Endothelial cell of umbilical vein (primary cell): ENCODE measurements at regions not wholly inside any gene's neighbourhood (a gene's known extent, or its start where the extent isn't known, plus 50 kb on each side); places are given as distances from the start of the nearest gene placed in this dataset.
A peak's percentile ranks its signal among the peaks of the same experiment; 100 is the strongest.

Experiments
- BruUV-seq: library from RNA; stranded (reverse); fragments of 400-500 nt; replicated peaks from 2 replicates; lab custom pipeline; 2021; lab: Mats Ljungman, UMichigan
- CTCF ChIA-PET: fragments of 300-600, 350-600 bp; sonication (Branson Sonifier 250); formaldehyde crosslinking; loops from one replicate; lab custom pipeline; 2021; ENCODE audit warnings: antibody characterized with exemption, inconsistent platforms; lab: Charles Lee
- POLR2A ChIA-PET: fragments of 300-600, 350-600 bp; sonication (Branson Sonifier 250); formaldehyde crosslinking; loops from one replicate; lab custom pipeline; 2021; ENCODE audit warnings: antibody characterized with exemption, inconsistent platforms; lab: Charles Lee
- DNase-seq: peaks from one replicate; pipeline ENCODE4 v3.0.0-alpha.2; 2011; ENCODE audit warnings: low read depth, low spot score
- FAIRE-seq: peaks from 2 replicates; lab custom pipeline; 2011; peaks lifted over from hg19 to GRCh38; lab: Jason Lieb, UNC
- H2AFZ ChIP-seq: 2 replicates; pipeline ENCODE4 v1.6.0; 2012; ENCODE audit warnings: low read depth, low read length, control low read depth, inconsistent platforms
- H3K27ac ChIP-seq: 2 replicates; pipeline ENCODE4 v1.5.1; 2011; ENCODE audit warnings: low read depth, mild to moderate bottlenecking, control low read depth, low read length, moderate library complexity; ENCODE audit not compliant: insufficient read depth
- H3K27me3 ChIP-seq, 2 experiments: 2 replicates each; pipeline versions ENCODE4 v1.6.0 to v1.6.1; 2011; ENCODE audit warnings: low read length in 2 of 2, mixed read lengths in 1 of 2; ENCODE audit not compliant: control insufficient read depth in 2 of 2, insufficient read depth in 2 of 2
- H3K36me3 ChIP-seq, 2 experiments: 2 replicates in 1 of 2; 3 replicates in 1 of 2; pipeline ENCODE4 v1.5.1; 2011; ENCODE audit warnings: low read length in 2 of 2, mild to moderate bottlenecking in 1 of 2, moderate library complexity in 1 of 2; ENCODE audit not compliant: control insufficient read depth in 2 of 2, insufficient read depth in 2 of 2; ENCODE audit errors: extremely low read depth in 1 of 2
- H3K4me1 ChIP-seq: 3 replicates; pipeline ENCODE4 v1.5.1; 2011; ENCODE audit warnings: mild to moderate bottlenecking, low read length; ENCODE audit not compliant: control insufficient read depth, insufficient read depth; ENCODE audit errors: extremely low read depth
- H3K4me2 ChIP-seq: 2 replicates; pipeline ENCODE4 v1.6.1; 2011; ENCODE audit warnings: low read length, control low read depth, mixed read lengths; ENCODE audit not compliant: insufficient read depth
- H3K4me3 ChIP-seq, 3 experiments: fragments of 200-600 bp in 1 of 3; sonication (generic), shearing (Covaris generic) in 1 of 3; replicated peaks in 1 of 3; 2 replicates each; pipeline ENCODE4 v1.5.1; 2011 to 2016; ENCODE audit warnings: control low read depth in 3 of 3, low read length in 3 of 3, mild to moderate bottlenecking in 2 of 3, inconsistent platforms in 1 of 3, low read depth in 1 of 3, moderate library complexity in 1 of 3; ENCODE audit not compliant: insufficient read depth in 1 of 3
- H3K79me2 ChIP-seq: 2 replicates; pipeline ENCODE4 v1.6.0; 2012; ENCODE audit warnings: low read length, inconsistent platforms; ENCODE audit not compliant: control insufficient read depth, insufficient read depth
- H3K9ac ChIP-seq: replicated peaks from 2 replicates; pipeline ENCODE3; 2011; ENCODE audit warnings: low read length, control low read depth; ENCODE audit not compliant: insufficient read depth; ENCODE audit errors: extremely low read depth
- H3K9me1 ChIP-seq: replicated peaks from 3 replicates; pipeline ENCODE4 v1.6.0; 2011; ENCODE audit warnings: mild to moderate bottlenecking, low read length; ENCODE audit not compliant: control insufficient read depth, insufficient read depth; ENCODE audit errors: extremely low read depth
- H3K9me3 ChIP-seq: replicated peaks from 2 replicates; pipeline ENCODE4 v1.5.1; 2012; ENCODE audit warnings: low read length, inconsistent platforms; ENCODE audit not compliant: control insufficient read depth, insufficient read depth
- H4K20me1 ChIP-seq: replicated peaks from 2 replicates; pipeline ENCODE3; 2011; ENCODE audit warnings: mild to moderate bottlenecking, low read length; ENCODE audit not compliant: control insufficient read depth, insufficient read depth; ENCODE audit errors: extremely low read depth
- CTCF ChIP-seq, 2 donors: IDR thresholded peaks; 1 replicate in 1 of 2; 2 replicates in 1 of 2; pipeline ENCODE4 v1.5.1; 2011; ENCODE audit warnings: low read length in 2 of 2, mild to moderate bottlenecking in 2 of 2, moderate library complexity in 2 of 2, control low read depth in 1 of 2, inconsistent platforms in 1 of 2, low read depth in 1 of 2; ENCODE audit not compliant: insufficient read depth in 1 of 2; ENCODE audit errors: extremely low read depth in 1 of 2
- EZH2 ChIP-seq: IDR thresholded peaks from 2 replicates; pipeline ENCODE4 v1.6.1; 2012; ENCODE audit warnings: borderline replicate concordance, low read depth, mild to moderate bottlenecking, moderate library complexity, low read length, inconsistent platforms; ENCODE audit not compliant: severe bottlenecking
- GATA2 ChIP-seq: IDR thresholded peaks from 2 replicates; pipeline ENCODE4 v1.7.0; 2011; ENCODE audit warnings: low read depth, mild to moderate bottlenecking, moderate library complexity, mixed read lengths, low read length; ENCODE audit not compliant: insufficient read length, insufficient read depth
- JUN ChIP-seq: IDR thresholded peaks from 2 replicates; pipeline ENCODE4 v1.6.1; 2011; ENCODE audit warnings: borderline replicate concordance, low read depth; ENCODE audit not compliant: insufficient read length, insufficient read depth
- MAX ChIP-seq: IDR thresholded peaks from 2 replicates; pipeline ENCODE4 v1.6.1; 2011; ENCODE audit not compliant: insufficient read depth, insufficient read length
- POLR2A ChIP-seq: IDR thresholded peaks from 2 replicates; pipeline ENCODE4 v1.6.1; 2012; ENCODE audit warnings: low read depth, mild to moderate bottlenecking, control low read depth, low read length
- POLR2AphosphoS5 ChIP-seq: IDR thresholded peaks from 2 replicates; pipeline ENCODE4 v1.6.1; 2012; ENCODE audit warnings: low read depth, mild to moderate bottlenecking, control low read depth, low read length, moderate library complexity; ENCODE audit not compliant: insufficient read depth
- dilution Hi-C: fragments of 300-500 bp; cut with MboI; formaldehyde crosslinking; loops from one replicate; pipeline ENCODE4 v1.15.0; 2019; ENCODE audit warnings: low sequenced_read_pairs; ENCODE audit not compliant: extremely low pct_ligation_motif_present
- intact Hi-C: fragments of 100-400 bp; cut with micrococcal nuclease; formaldehyde crosslinking; loops from one replicate; pipeline ENCODE4 v1.10.0; 2022

DNA sequence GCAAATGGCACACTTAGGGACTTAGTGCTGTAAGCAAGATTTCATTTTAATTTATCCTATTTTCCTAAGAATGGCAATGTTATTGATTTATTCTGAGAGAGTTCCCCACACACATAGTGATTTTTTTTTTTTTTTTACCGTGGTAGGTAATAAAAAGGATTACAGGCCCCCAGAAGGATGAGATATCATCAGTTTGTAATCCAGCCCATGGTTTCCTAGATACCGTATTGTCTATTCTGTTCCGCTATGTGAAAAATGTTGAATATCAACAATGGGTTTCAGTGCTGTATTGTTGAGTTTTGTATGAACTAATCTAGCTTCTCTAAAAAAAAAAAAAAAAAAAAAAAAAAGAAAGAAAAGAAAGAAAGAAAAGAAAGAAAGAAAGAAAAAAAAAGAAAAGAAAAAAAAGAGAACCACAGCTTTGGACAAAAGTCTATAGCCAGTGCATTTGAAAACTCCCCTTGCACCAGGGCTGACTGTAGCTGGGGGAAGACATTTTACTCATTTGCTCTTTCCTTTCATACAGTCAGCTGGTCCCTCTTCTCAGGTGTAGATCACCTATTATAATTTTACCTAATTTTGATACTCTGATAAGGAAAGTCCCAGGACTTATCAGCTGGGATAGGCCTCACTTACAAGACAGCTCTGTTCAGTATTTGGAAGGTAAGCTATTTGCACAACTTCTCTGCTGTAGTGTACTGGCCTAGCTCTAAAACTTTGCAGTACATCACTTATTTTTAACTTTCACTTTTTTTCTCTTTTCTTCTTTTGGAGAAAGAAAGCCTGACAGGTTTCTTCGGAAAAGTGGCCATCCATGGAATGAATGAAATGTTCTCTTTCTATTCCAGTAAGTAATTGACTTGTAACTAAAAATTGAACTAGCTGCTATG, 101.4 kb upstream of the SOX2 start:
- POLR2A ChIA-PET, result interaction anchor here (0.6 to 1.2 kb wide), 3 partner anchors 8 to 283 kb away, joined by 4 to 5 read pairs (median 5); no protein-coding TSS in a partner anchor
- Histone ChIP-seq H3K79me2 (no peaks in the 10 kb centered on the region), H3K27ac (no peak overlapping the region), H3K4me2 (peak overlapping the region; percentile 17), H3K9ac (no peak overlapping the region), H3K27me3 (no peaks in the 10 kb centered on the region), H3K36me3 (no peaks in the 10 kb centered on the region), H3K4me3 (no peak overlapping the region), H3K9me1 (no peaks in the 10 kb centered on the region), H2AFZ (no peak overlapping the region), H4K20me1 (no peaks in the 10 kb centered on the region), H3K4me1 (peaks cover 19% of the 10 kb centered on the region), H3K9me3 (no peaks in the 10 kb centered on the region)
- no peak for TF ChIP-seq GATA2
- TF ChIP-seq POLR2AphosphoS5, result no peak
- no peak for TF ChIP-seq JUN
- DNase-seq, result peak; percentile 60
- BruUV-seq, result no TSS peak
- CTCF ChIA-PET, result interaction anchor here (0.6 to 4.3 kb wide), 7 partner anchors 9 to 283 kb away, joined by 3 to 25 read pairs (median 4); no protein-coding TSS in a partner anchor
- FAIRE-seq, result no peak
- intact Hi-C loops, result no loop called here
- dilution Hi-C loops, result no loop called here

- BruUV-seq, result no TSS peak
- POLR2A ChIA-PET, result no interaction called here
- FAIRE-seq, result no peak
Observed at GRCh38 chr3:181609030-181609767, 102.5 kb upstream of the SOX2 start.

More at GRCh38 chr3:181609030-181609767, 102.5 kb upstream of the SOX2 start:
- H3K79me2 ChIP-seq, result no peaks in the 10 kb centered on the region
- DNase-seq, result no peak
- TF ChIP-seq JUN (no peak), EZH2 (no peak), GATA2 (no peak), POLR2A (no peak), MAX (no peak), POLR2AphosphoS5 (no peak), CTCF (IDR thresholded peaks at IDR 0.05; ENCODE audit: extremely low read depth in 1 of 2, insufficient read depth in 1 of 2, low read depth in 1 of 2, low read length in 2 of 2) (no peak)
- no peaks in the 10 kb centered on the region for H3K36me3 ChIP-seq
- no peak overlapping the region for H3K4me2 ChIP-seq
- no peaks in the 10 kb centered on the region for H4K20me1 ChIP-seq
- H3K27me3 ChIP-seq, result no peaks in the 10 kb centered on the region
- no peak overlapping the region for H3K27ac ChIP-seq
- no peaks in the 10 kb centered on the region for H3K9me1 ChIP-seq
- H3K4me1 ChIP-seq, result peaks cover 19% of the 10 kb centered on the region
- dilution Hi-C loops (no loop called here), intact Hi-C loops (no loop called here)
- H3K9ac ChIP-seq, result no peak overlapping the region
- no peak overlapping the region for H2AFZ ChIP-seq
- no peaks in the 10 kb centered on the region for H3K9me3 ChIP-seq
- CTCF ChIA-PET, result interaction anchor here (1.1 to 4.3 kb wide), 3 partner anchors 13 to 92 kb away, joined by 4 to 25 read pairs (median 4); no protein-coding TSS in a partner anchor
- H3K4me3 ChIP-seq, result no peak overlapping the region
